ENCODE measurements at regions not wholly inside any gene's neighbourhood (a gene's known extent, or its start where the extent isn't known, plus 50 kb on each side); places are given as distances from the start of the nearest gene placed in this dataset.

- DNase-seq: no peak
These were observed 77.8 kb downstream of the PDGFA start for GRCh38 chr7:441684-442421.

GRCh38 chr7:442457-442856, 77.2 kb downstream of the PDGFA start:
- DNase-seq: no peak

GRCh38 chr7:443279-443833, 76.3 kb downstream of the PDGFA start:
- DNase-seq: no peak

GRCh38 chr7:444606-445005, 75.0 kb downstream of the PDGFA start:
- no peak for DNase-seq

GRCh38 chr7:445020-445419, 74.6 kb downstream of the PDGFA start:
- DNase-seq: no peak

GRCh38 chr7:445563-446288, 73.9 kb downstream of the PDGFA start:
- DNase-seq: no peak

GRCh38 chr7:446289-446935, 73.2 kb downstream of the PDGFA start:
- no peak for DNase-seq

Data from NCI-H345 (cell line).